Suprapubic skin (tissue), 4 donors: ENCODE measurements at regions not wholly inside any gene's neighbourhood (a gene's known extent, or its start where the extent isn't known, plus 50 kb on each side); places are given as distances from the start of the nearest gene placed in this dataset.

ENCODE experiments used
- DNase-seq, 2 donors: peaks; one replicate each; pipeline ENCODE4 v3.0.0-alpha.2; 2019; ENCODE audit warnings: low spot score in 2 of 2
- H3K27ac ChIP-seq: fragments of 200-600 bp; sonication (generic); one replicate; pipeline ENCODE4 v1.5.1; 2019
- H3K27me3 ChIP-seq: fragments of 200-600 bp; sonication (generic); one replicate; pipeline ENCODE4 v1.5.1; 2019
- H3K36me3 ChIP-seq: fragments of 200-600 bp; sonication (generic); one replicate; pipeline ENCODE4 v1.5.1; 2019
- H3K4me1 ChIP-seq: fragments of 200-600 bp; sonication (generic); one replicate; pipeline ENCODE4 v1.5.1; 2019
- H3K4me3 ChIP-seq: fragments of 200-600 bp; sonication (generic); one replicate; pipeline ENCODE4 v1.5.1; 2019; ENCODE audit warnings: mild to moderate bottlenecking
- H3K9me3 ChIP-seq: fragments of 200-600 bp; sonication (generic); one replicate; pipeline ENCODE4 v1.5.1; 2019
- CTCF ChIP-seq, 2 donors: fragments of 200-600 bp in 1 of 2; fragments of 450-650 bp in 1 of 2; sonication (generic) in 1 of 2; IDR thresholded peaks; one replicate each; pipeline ENCODE4 v1.5.1; 2016 to 2019; ENCODE audit warnings: antibody characterized with exemption in 2 of 2, mild to moderate bottlenecking in 1 of 2, moderate library complexity in 1 of 2
- EP300 ChIP-seq: sonication (generic); formaldehyde crosslinking; IDR thresholded peaks from one replicate; pipeline ENCODE4 v1.6.1; 2017; ENCODE audit warnings: antibody characterized with exemption
- POLR2A ChIP-seq, 2 donors: fragments of 450-650 bp; IDR thresholded peaks; one replicate each; pipeline ENCODE4 v1.6.1; 2017; ENCODE audit warnings: antibody characterized with exemption in 2 of 2, mild to moderate bottlenecking in 2 of 2, moderate library complexity in 2 of 2
- POLR2AphosphoS5 ChIP-seq, 3 donors: sonication (generic); formaldehyde crosslinking; IDR thresholded peaks; one replicate each; pipeline ENCODE4 v1.6.1; 2017; ENCODE audit warnings: antibody characterized with exemption in 3 of 3
- WGBS: methylation state at CpG from one replicate; pipeline ENCODE4 v1.1.5; 2018; 5-methylcytosine and 5-hydroxymethylcytosine counted together

- H3K4me1 ChIP-seq, result no peaks in the 10 kb centered on the region
- H3K9me3 ChIP-seq, result no peaks in the 10 kb centered on the region
- peak in 1 of 2 donors; percentile 24 for DNase-seq
- no peak overlapping the region for H3K27ac ChIP-seq
- no peaks in the 10 kb centered on the region for H3K27me3 ChIP-seq
- WGBS, result 76% methylated on average over 5 of the region's 5 CpGs
- H3K36me3 ChIP-seq, result no peaks in the 10 kb centered on the region
- no peak overlapping the region for H3K4me3 ChIP-seq
- TF ChIP-seq CTCF (IDR thresholded peaks at IDR 0.05) (no peak), POLR2A (IDR thresholded peaks at IDR 0.05) (no peak), POLR2AphosphoS5 (IDR thresholded peaks at IDR 0.05) (no peak), EP300 (no peak)
Observed at GRCh38 chr5:6544561-6544935, 88.3 kb downstream of the NSUN2 start.
